Transverse colon (tissue), 4 donors: ENCODE measurements at regions not wholly inside any gene's neighbourhood (a gene's known extent, or its start where the extent isn't known, plus 50 kb on each side); places are given as distances from the start of the nearest gene placed in this dataset.

Experiments
- DNase-seq: peaks from one replicate; pipeline ENCODE4 v3.0.0-alpha.2; 2019
- H3K27ac ChIP-seq, 4 donors: fragments of 200-600 bp; sonication (generic); 2 replicates each; pipeline ENCODE4 v1.5.1; 2016 to 2018; ENCODE audit warnings: inconsistent platforms in 4 of 4
- H3K27me3 ChIP-seq: fragments of 200-600 bp; sonication (generic); 2 replicates; pipeline ENCODE4 v1.5.1; 2017; ENCODE audit warnings: inconsistent platforms
- H3K36me3 ChIP-seq, 4 donors: fragments of 200-600 bp; sonication (generic); 2 replicates each; pipeline ENCODE4 v1.5.1; 2017 to 2019; ENCODE audit warnings: inconsistent platforms in 4 of 4
- H3K4me1 ChIP-seq, 4 donors: fragments of 200-600 bp; sonication (generic); 2 replicates each; pipeline ENCODE4 v1.5.1; 2017 to 2020; ENCODE audit warnings: inconsistent platforms in 4 of 4
- H3K4me3 ChIP-seq, 4 donors: fragments of 200-600 bp; sonication (generic); 1 replicate in 1 of 4; 2 replicates in 3 of 4; pipeline versions ENCODE4 v1.5.1 to v1.6.1; 2017 to 2019; ENCODE audit warnings: inconsistent platforms in 4 of 4
- H3K9me3 ChIP-seq, 2 donors: fragments of 200-600 bp; sonication (generic); 2 replicates each; pipeline ENCODE4 v1.5.1; 2017 to 2019; ENCODE audit warnings: inconsistent platforms in 2 of 2
- CTCF ChIP-seq, 5 experiments: fragments of 200-600 bp in 3 of 5; fragments of 450-650 bp in 2 of 5; sonication (generic) in 3 of 5; IDR thresholded peaks; 1 replicate in 2 of 5; 2 replicates in 3 of 5; pipeline ENCODE4 v1.5.1; 2016 to 2017; ENCODE audit warnings: antibody characterized with exemption in 5 of 5, inconsistent platforms in 3 of 5, mild to moderate bottlenecking in 2 of 5, moderate library complexity in 1 of 5
- EP300 ChIP-seq: sonication (generic); formaldehyde crosslinking; IDR thresholded peaks from one replicate; pipeline ENCODE4 v1.6.1; 2017; ENCODE audit warnings: antibody characterized with exemption, low read depth
- POLR2A ChIP-seq: fragments of 450-650 bp; IDR thresholded peaks from one replicate; pipeline ENCODE4 v1.6.1; 2016; ENCODE audit warnings: antibody characterized with exemption, mild to moderate bottlenecking, moderate library complexity
- POLR2AphosphoS5 ChIP-seq, 3 donors: sonication (generic); formaldehyde crosslinking; IDR thresholded peaks; one replicate each; pipeline ENCODE4 v1.6.1; 2016; ENCODE audit warnings: antibody characterized with exemption in 3 of 3
- WGBS, 2 donors: methylation state at CpG; one replicate each; pipeline ENCODE4 v1.1.5; 2018; ENCODE audit warnings: low coverage in 1 of 2; 5-methylcytosine and 5-hydroxymethylcytosine counted together
- in situ Hi-C, 4 donors: fragments of 200-750 bp; cut with MboI; loops; one replicate each; pipeline versions ENCODE4 v1.15.0 to v1.15.1; 2017; ENCODE audit warnings: low sequenced_read_pairs in 3 of 4, low pct_ligation_motif_present in 1 of 4, low pct_unique_long_range_greater_than_20kb in 1 of 4
- intact Hi-C: fragments of 100-400 bp; cut with DNase I; formaldehyde crosslinking; loops from one replicate; pipeline ENCODE4 v1.15.1; 2023; ENCODE audit warnings: low total_unique reads

DNA sequence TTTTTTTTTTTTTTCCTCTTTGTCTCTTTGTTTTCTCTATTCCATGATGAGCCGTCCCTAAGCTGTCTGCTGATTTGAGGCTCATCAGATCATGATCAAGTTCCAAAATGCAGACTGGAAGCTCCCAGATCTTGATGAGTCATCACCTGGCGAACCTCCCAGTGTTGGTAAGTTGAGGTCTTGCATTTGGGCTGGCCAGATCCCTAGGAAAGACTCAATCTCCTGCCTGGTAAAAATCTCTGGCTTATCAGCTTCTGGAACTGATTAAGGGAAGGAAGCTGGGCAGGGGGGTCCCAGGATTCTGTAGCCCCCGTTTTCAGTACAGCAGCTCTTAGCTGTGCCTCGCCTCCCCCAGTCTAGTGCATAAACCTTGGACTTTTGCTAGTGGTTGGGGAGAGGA is 69.0 kb downstream of the TSPAN17 start:
- intact Hi-C loops = no loop called here
- 54% methylated on average over 4 of the region's 4 CpGs; no CpG with 5 or more reads in 1 of the 2 donors for WGBS, 2 donors
- no peak for DNase-seq

DNA sequence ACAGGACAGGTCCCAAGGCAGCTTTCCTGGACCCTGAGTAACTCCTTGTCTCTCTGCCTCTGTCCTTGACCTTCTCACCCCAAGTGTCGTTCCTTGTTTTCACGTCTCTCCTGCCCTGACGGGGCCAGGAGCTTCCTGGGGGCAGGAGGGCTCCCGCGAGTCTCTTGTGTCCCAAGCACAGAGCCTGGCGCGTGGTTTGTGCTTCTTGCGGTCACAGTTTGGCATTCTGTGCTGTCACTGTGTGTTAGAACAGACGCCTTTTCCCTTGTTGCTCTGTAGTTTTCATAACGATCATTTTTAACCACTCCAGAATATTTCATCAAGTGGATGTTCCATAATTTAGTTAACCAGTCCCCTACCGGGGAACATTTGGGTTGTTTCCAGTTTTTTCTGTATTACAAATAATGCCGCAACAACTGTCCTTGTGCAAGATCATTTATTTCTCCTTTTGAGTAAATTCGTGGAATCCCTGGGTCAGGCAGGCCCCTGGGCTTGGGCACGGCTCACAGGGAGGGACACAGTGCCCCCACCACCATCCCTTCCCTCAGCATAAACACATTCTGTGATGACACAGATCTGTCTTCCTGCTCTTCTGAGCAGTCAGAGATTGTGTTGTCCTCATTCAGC is 71.9 kb downstream of the TSPAN17 start:
- H3K4me3 ChIP-seq = no peak overlapping the region
- no peak for DNase-seq
- WGBS, 2 donors = 46 to 49% methylated on average over 5 to 14 of the region's 14 CpGs
- intact Hi-C loops (no loop called here), in situ Hi-C loops (no loop called here)
- TF ChIP-seq POLR2AphosphoS5 (IDR thresholded peaks at IDR 0.05) = no peak
- no peak for TF ChIP-seq EP300
- TF ChIP-seq POLR2A = no peak
- no peak for TF ChIP-seq CTCF (IDR thresholded peaks at IDR 0.05)
- H3K27ac ChIP-seq = no peak overlapping the region
- H3K27me3 ChIP-seq = peaks cover 4% of the 10 kb centered on the region
- H3K36me3 ChIP-seq = no peaks in the 10 kb centered on the region
- H3K9me3 ChIP-seq = no peaks in the 10 kb centered on the region
- no peaks in the 10 kb centered on the region for H3K4me1 ChIP-seq

More for the DNA sequence above, 69.0 kb downstream of the TSPAN17 start:
- Histone ChIP-seq H3K27ac (no peak overlapping the region), H3K9me3 (no peaks in the 10 kb centered on the region), H3K4me1 (no peaks in the 10 kb centered on the region), H3K4me3 (no peak overlapping the region), H3K36me3 (no peaks in the 10 kb centered on the region), H3K27me3 (peaks cover 17% of the 10 kb centered on the region)
- in situ Hi-C loops = no loop called here
- no peak for TF ChIP-seq POLR2A
- TF ChIP-seq EP300 = no peak
- no peak for TF ChIP-seq POLR2AphosphoS5 (IDR thresholded peaks at IDR 0.05)
- TF ChIP-seq CTCF (IDR thresholded peaks at IDR 0.05) = no peak

- no peaks in the 10 kb centered on the region for H3K4me1 ChIP-seq
- no peaks in the 10 kb centered on the region for H3K9me3 ChIP-seq
- TF ChIP-seq EP300 = no peak
- TF ChIP-seq POLR2A = no peak
- no peak for TF ChIP-seq CTCF (IDR thresholded peaks at IDR 0.05)
- TF ChIP-seq POLR2AphosphoS5 (IDR thresholded peaks at IDR 0.05) = no peak
- in situ Hi-C loops (no loop called here), intact Hi-C loops (no loop called here)
- no peaks in the 10 kb centered on the region for H3K36me3 ChIP-seq
- DNase-seq = no peak
- 92 to 95% methylated on average over 6 to 10 of the region's 10 CpGs for WGBS, 2 donors
- no peak overlapping the region for H3K4me3 ChIP-seq
- H3K27me3 ChIP-seq = peaks cover 26% of the 10 kb centered on the region
- H3K27ac ChIP-seq = no peak overlapping the region
Measured at GRCh38 chr5:176721509-176721908, 74.2 kb downstream of the TSPAN17 start.

- TF ChIP-seq POLR2A (no peak), EP300 (no peak), CTCF (IDR thresholded peaks at IDR 0.05) (no peak), POLR2AphosphoS5 (IDR thresholded peaks at IDR 0.05) (no peak)
- WGBS, 2 donors = 36 to 64% methylated on average over 7 to 10 of the region's 10 CpGs
- DNase-seq = no peak
- intact Hi-C loops (no loop called here), in situ Hi-C loops (no loop called here)
- no peaks in the 10 kb centered on the region for H3K36me3 ChIP-seq
- H3K9me3 ChIP-seq = no peaks in the 10 kb centered on the region
- peaks cover 24% of the 10 kb centered on the region for H3K27me3 ChIP-seq
- H3K4me3 ChIP-seq = no peak overlapping the region
- H3K4me1 ChIP-seq = no peaks in the 10 kb centered on the region
- no peak overlapping the region for H3K27ac ChIP-seq
Measured at GRCh38 chr5:176722757-176723156, 75.5 kb downstream of the TSPAN17 start.
